ENCODE measurements at regions not wholly inside any gene's neighbourhood (a gene's known extent, or its start where the extent isn't known, plus 50 kb on each side); places are given as distances from the start of the nearest gene placed in this dataset.

GRCh38 chr20:37636977-37637376 lies 56.9 kb upstream of the CTNNBL1 start:
- TF ChIP-seq TSHZ2 (CRISPR knock-in tag; IDR thresholded peaks at IDR 0.05) (no peak), SNAI2 (CRISPR knock-in tag; IDR thresholded peaks at IDR 0.05) (no peak), TOX (CRISPR knock-in tag; IDR thresholded peaks at IDR 0.05; ENCODE audit: borderline replicate concordance) (no peak), ESRRG (CRISPR knock-in tag; IDR thresholded peaks at IDR 0.05) (no peak), CSRNP3 (CRISPR knock-in tag; IDR thresholded peaks at IDR 0.05) (no peak), PATZ1 (CRISPR knock-in tag; IDR thresholded peaks at IDR 0.05; ENCODE audit: borderline replicate concordance) (no peak), CSDC2 (CRISPR knock-in tag; IDR thresholded peaks at IDR 0.05) (no peak), CREB5 (CRISPR knock-in tag; IDR thresholded peaks at IDR 0.05; ENCODE audit: low read depth) (no peak), ZFP3 (CRISPR knock-in tag; IDR thresholded peaks at IDR 0.05) (no peak), POU6F1 (CRISPR knock-in tag; IDR thresholded peaks at IDR 0.05; ENCODE audit: borderline replicate concordance, low read depth) (no peak), ZC3H10 (CRISPR knock-in tag; IDR thresholded peaks at IDR 0.05) (no peak), TCF4 (CRISPR knock-in tag; IDR thresholded peaks at IDR 0.05; ENCODE audit: borderline replicate concordance) (no peak), BACH2 (CRISPR knock-in tag; IDR thresholded peaks at IDR 0.05; ENCODE audit: borderline replicate concordance) (no peak)
- no peak for ATAC-seq

- no peak for ATAC-seq
- TF ChIP-seq ZFP30 (CRISPR knock-in tag; IDR thresholded peaks at IDR 0.05) = no peak
- no peak for TF ChIP-seq CSRNP3 (CRISPR knock-in tag; IDR thresholded peaks at IDR 0.05)
- TF ChIP-seq ISL1 (CRISPR knock-in tag; IDR thresholded peaks at IDR 0.05) = no peak
- no peak for TF ChIP-seq ZFP3 (CRISPR knock-in tag; IDR thresholded peaks at IDR 0.05)
- TF ChIP-seq SNAI2 (CRISPR knock-in tag; IDR thresholded peaks at IDR 0.05) = no peak
- TF ChIP-seq PPARA (CRISPR knock-in tag; IDR thresholded peaks at IDR 0.05; ENCODE audit: borderline replicate concordance) = no peak
Observed at GRCh38 chr20:37636212-37636975, 57.4 kb upstream of the CTNNBL1 start.

GRCh38 chr20:37630993-37631392 lies 62.8 kb upstream of the CTNNBL1 start:
- TF ChIP-seq PPARA (CRISPR knock-in tag; IDR thresholded peaks at IDR 0.05; ENCODE audit: borderline replicate concordance) (no peak), TSHZ2 (CRISPR knock-in tag; IDR thresholded peaks at IDR 0.05) (no peak), ZC3H10 (CRISPR knock-in tag; IDR thresholded peaks at IDR 0.05) (no peak), ISL1 (CRISPR knock-in tag; IDR thresholded peaks at IDR 0.05) (no peak), TOX (CRISPR knock-in tag; IDR thresholded peaks at IDR 0.05; ENCODE audit: borderline replicate concordance) (no peak), CSRNP3 (CRISPR knock-in tag; IDR thresholded peaks at IDR 0.05) (no peak), OSR1 (CRISPR knock-in tag; IDR thresholded peaks at IDR 0.05) (no peak)
- no peak for ATAC-seq
